ENCODE measurements at regions not wholly inside any gene's neighbourhood (a gene's known extent, or its start where the extent isn't known, plus 50 kb on each side); places are given as distances from the start of the nearest gene placed in this dataset.
"Not testable (repeated sequence)": the region's sequence is repeated elsewhere in the genome, so short reads cannot be mapped to it uniquely, and the experiment has no call there.

DNA sequence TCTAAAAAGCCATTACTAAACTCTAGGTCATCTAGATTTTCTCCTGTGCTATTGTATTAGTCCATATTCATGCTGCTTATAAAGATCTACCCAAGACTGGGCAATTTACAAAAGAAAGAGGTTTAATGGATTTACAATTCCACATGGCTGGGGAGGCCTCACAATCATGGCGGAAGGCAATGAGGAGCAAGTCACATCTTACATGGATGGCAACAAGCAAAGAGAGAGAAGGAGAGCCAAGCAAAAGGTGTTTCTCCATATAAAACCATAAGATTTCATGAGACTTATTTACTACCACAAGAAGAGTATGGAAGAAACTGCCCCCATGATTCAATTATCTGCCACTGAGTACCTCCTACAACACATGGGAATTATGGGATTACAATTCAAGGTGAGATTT lies 69.6 kb upstream of the CCDC6 start:
- TF ChIP-seq, protein P1, sequence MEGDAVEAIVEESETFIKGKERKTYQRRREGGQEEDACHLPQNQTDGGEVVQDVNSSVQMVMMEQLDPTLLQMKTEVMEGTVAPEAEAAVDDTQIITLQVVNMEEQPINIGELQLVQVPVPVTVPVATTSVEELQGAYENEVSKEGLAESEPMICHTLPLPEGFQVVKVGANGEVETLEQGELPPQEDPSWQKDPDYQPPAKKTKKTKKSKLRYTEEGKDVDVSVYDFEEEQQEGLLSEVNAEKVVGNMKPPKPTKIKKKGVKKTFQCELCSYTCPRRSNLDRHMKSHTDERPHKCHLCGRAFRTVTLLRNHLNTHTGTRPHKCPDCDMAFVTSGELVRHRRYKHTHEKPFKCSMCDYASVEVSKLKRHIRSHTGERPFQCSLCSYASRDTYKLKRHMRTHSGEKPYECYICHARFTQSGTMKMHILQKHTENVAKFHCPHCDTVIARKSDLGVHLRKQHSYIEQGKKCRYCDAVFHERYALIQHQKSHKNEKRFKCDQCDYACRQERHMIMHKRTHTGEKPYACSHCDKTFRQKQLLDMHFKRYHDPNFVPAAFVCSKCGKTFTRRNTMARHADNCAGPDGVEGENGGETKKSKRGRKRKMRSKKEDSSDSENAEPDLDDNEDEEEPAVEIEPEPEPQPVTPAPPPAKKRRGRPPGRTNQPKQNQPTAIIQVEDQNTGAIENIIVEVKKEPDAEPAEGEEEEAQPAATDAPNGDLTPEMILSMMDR (IDR thresholded peaks at IDR 0.05), result not testable (repeated sequence)
- not testable (repeated sequence) for TF ChIP-seq EZH2, EZH2phosphoT487 (IDR thresholded peaks at IDR 0.05)

Measured in neural progenitor cell (in vitro differentiated cells).